ENCODE measurements at regions not wholly inside any gene's neighbourhood (a gene's known extent, or its start where the extent isn't known, plus 50 kb on each side); places are given as distances from the start of the nearest gene placed in this dataset.

- no peak for TF ChIP-seq FOXM1 (IDR thresholded peaks at IDR 0.05; ENCODE audit: borderline replicate concordance, low read depth)
- no peak for TF ChIP-seq ZBTB7A (IDR thresholded peaks at IDR 0.05; ENCODE audit: low read depth)
- TF ChIP-seq TAF1 (IDR thresholded peaks at IDR 0.05; ENCODE audit: low read depth): no peak
- TF ChIP-seq RAD21 (IDR thresholded peaks at IDR 0.05; ENCODE audit: low read depth): no peak
- no peak for TF ChIP-seq EGR1 (IDR thresholded peaks at IDR 0.05)
- TF ChIP-seq TCF12 (IDR thresholded peaks at IDR 0.05; ENCODE audit: low read depth): no peak
- TF ChIP-seq MAX (IDR thresholded peaks at IDR 0.05): no peak
Observed at GRCh38 chr17:68785565-68786486, 169.4 kb downstream of the ABCA8 start.

- TF ChIP-seq EGR1 (IDR thresholded peaks at IDR 0.05): no peak
- TF ChIP-seq TEAD4 (IDR thresholded peaks at IDR 0.05): no peak
- TF ChIP-seq ZBTB7A (IDR thresholded peaks at IDR 0.05; ENCODE audit: low read depth): no peak
- TF ChIP-seq TCF12 (IDR thresholded peaks at IDR 0.05; ENCODE audit: low read depth): no peak
- TF ChIP-seq MAX (IDR thresholded peaks at IDR 0.05): no peak
- no peak for TF ChIP-seq CREB1 (IDR thresholded peaks at IDR 0.05; ENCODE audit: low read depth)
- no peak for TF ChIP-seq NFIC (IDR thresholded peaks at IDR 0.05)
- TF ChIP-seq RAD21 (IDR thresholded peaks at IDR 0.05; ENCODE audit: low read depth): no peak
- no peak for TF ChIP-seq YY1 (IDR thresholded peaks at IDR 0.05; ENCODE audit: low read depth)
- TF ChIP-seq REST (IDR thresholded peaks at IDR 0.05; ENCODE audit: low read depth): no peak
- no peak for TF ChIP-seq TAF1 (IDR thresholded peaks at IDR 0.05; ENCODE audit: low read depth)
- no peak for TF ChIP-seq CEBPB (IDR thresholded peaks at IDR 0.05)
- no peak for TF ChIP-seq FOXM1 (IDR thresholded peaks at IDR 0.05; ENCODE audit: borderline replicate concordance, low read depth)
- no peak for TF ChIP-seq USF1 (IDR thresholded peaks at IDR 0.05)
- TF ChIP-seq EP300 (IDR thresholded peaks at IDR 0.05; ENCODE audit: borderline replicate concordance): no peak
Observed at GRCh38 chr17:68784431-68784830, 170.8 kb downstream of the ABCA8 start.

GRCh38 chr17:68783861-68784260 is 171.3 kb downstream of the ABCA8 start:
- no peak for TF ChIP-seq CREB1 (IDR thresholded peaks at IDR 0.05; ENCODE audit: low read depth)
- no peak for TF ChIP-seq USF1 (IDR thresholded peaks at IDR 0.05)
- no peak for TF ChIP-seq EP300 (IDR thresholded peaks at IDR 0.05; ENCODE audit: borderline replicate concordance)

- no peak for TF ChIP-seq CREB1 (IDR thresholded peaks at IDR 0.05; ENCODE audit: low read depth)
Observed at GRCh38 chr17:68782789-68783188, 172.4 kb downstream of the ABCA8 start.

- no peak for TF ChIP-seq EGR1 (IDR thresholded peaks at IDR 0.05)
- TF ChIP-seq EP300 (IDR thresholded peaks at IDR 0.05; ENCODE audit: borderline replicate concordance): no peak
- no peak for TF ChIP-seq NFIC (IDR thresholded peaks at IDR 0.05)
- TF ChIP-seq USF1 (IDR thresholded peaks at IDR 0.05): no peak
- TF ChIP-seq MAX (IDR thresholded peaks at IDR 0.05): no peak
- TF ChIP-seq ZBTB7A (IDR thresholded peaks at IDR 0.05; ENCODE audit: low read depth): no peak
- no peak for TF ChIP-seq CEBPB (IDR thresholded peaks at IDR 0.05)
Observed at GRCh38 chr17:68780596-68780995, 174.6 kb downstream of the ABCA8 start.

GRCh38 chr17:68778726-68779125 is 176.5 kb downstream of the ABCA8 start:
- TF ChIP-seq TAF1 (IDR thresholded peaks at IDR 0.05; ENCODE audit: low read depth): no peak
- no peak for TF ChIP-seq YY1 (IDR thresholded peaks at IDR 0.05; ENCODE audit: low read depth)
- TF ChIP-seq FOXM1 (IDR thresholded peaks at IDR 0.05; ENCODE audit: borderline replicate concordance, low read depth): no peak
- no peak for TF ChIP-seq RAD21 (IDR thresholded peaks at IDR 0.05; ENCODE audit: low read depth)

- no peak for TF ChIP-seq CEBPB (IDR thresholded peaks at IDR 0.05)
- no peak for TF ChIP-seq TAF1 (IDR thresholded peaks at IDR 0.05; ENCODE audit: low read depth)
- no peak for TF ChIP-seq RAD21 (IDR thresholded peaks at IDR 0.05; ENCODE audit: low read depth)
- no peak for TF ChIP-seq FOXM1 (IDR thresholded peaks at IDR 0.05; ENCODE audit: borderline replicate concordance, low read depth)
- TF ChIP-seq USF1 (IDR thresholded peaks at IDR 0.05): no peak
- TF ChIP-seq EP300 (IDR thresholded peaks at IDR 0.05; ENCODE audit: borderline replicate concordance): no peak
- no peak for TF ChIP-seq REST (IDR thresholded peaks at IDR 0.05; ENCODE audit: low read depth)
- no peak for TF ChIP-seq CREB1 (IDR thresholded peaks at IDR 0.05; ENCODE audit: low read depth)
- TF ChIP-seq YY1 (IDR thresholded peaks at IDR 0.05; ENCODE audit: low read depth): no peak
- TF ChIP-seq EGR1 (IDR thresholded peaks at IDR 0.05): no peak
- TF ChIP-seq ZBTB7A (IDR thresholded peaks at IDR 0.05; ENCODE audit: low read depth): no peak
- no peak for TF ChIP-seq TEAD4 (IDR thresholded peaks at IDR 0.05)
- no peak for TF ChIP-seq MAX (IDR thresholded peaks at IDR 0.05)
- no peak for TF ChIP-seq NFIC (IDR thresholded peaks at IDR 0.05)
- no peak for TF ChIP-seq TCF12 (IDR thresholded peaks at IDR 0.05; ENCODE audit: low read depth)
Observed at GRCh38 chr17:68777856-68778694, 176.9 kb upstream of the FAM20A start.

Measured in Ishikawa (cell line).